Aorta (tissue), 5 donors: ENCODE measurements at regions not wholly inside any gene's neighbourhood (a gene's known extent, or its start where the extent isn't known, plus 50 kb on each side); places are given as distances from the start of the nearest gene placed in this dataset.

Experiments
- ATAC-seq: fragments of 200-7000 bp; cut with Tn5 transposase; one replicate; pipeline ENCODE4 v1.9.1; 2022; ENCODE audit warnings: moderate library complexity; ENCODE audit not compliant: low FRiP score
- DNase-seq, 2 donors: peaks; one replicate each; pipeline ENCODE4 v3.0.0-alpha.2; 2020
- H3K27ac ChIP-seq, 2 donors: one replicate each; pipeline ENCODE4 v1.5.1; 2013; ENCODE audit warnings: low read length in 2 of 2, mild to moderate bottlenecking in 2 of 2, moderate library complexity in 2 of 2, control low read depth in 1 of 2, inconsistent platforms in 1 of 2, low read depth in 1 of 2
- H3K27me3 ChIP-seq, 2 donors: one replicate each; pipeline ENCODE4 v1.6.1; 2013; ENCODE audit warnings: control low read depth in 1 of 2, low read length in 1 of 2, mild to moderate bottlenecking in 1 of 2, moderate library complexity in 1 of 2; ENCODE audit not compliant: insufficient read depth in 2 of 2, control insufficient read depth in 1 of 2
- H3K36me3 ChIP-seq, 2 donors: one replicate each; pipeline ENCODE4 v1.6.1; 2013; ENCODE audit warnings: control low read depth in 1 of 2, low read length in 1 of 2, mild to moderate bottlenecking in 1 of 2; ENCODE audit not compliant: insufficient read depth in 2 of 2, control insufficient read depth in 1 of 2
- H3K4me1 ChIP-seq, 2 donors: one replicate each; pipeline ENCODE4 v1.6.1; 2013; ENCODE audit warnings: low read length in 2 of 2, control low read depth in 1 of 2, mild to moderate bottlenecking in 1 of 2, moderate library complexity in 1 of 2; ENCODE audit not compliant: insufficient read depth in 2 of 2, control insufficient read depth in 1 of 2
- H3K4me3 ChIP-seq, 2 donors: one replicate each; pipeline ENCODE4 v1.5.1; 2013; ENCODE audit warnings: low read length in 2 of 2, control low read depth in 1 of 2, mild to moderate bottlenecking in 1 of 2
- H3K9me3 ChIP-seq: one replicate; pipeline ENCODE4 v1.6.1; 2013; ENCODE audit warnings: mild to moderate bottlenecking, low read length; ENCODE audit not compliant: control insufficient read depth
- WGBS, 2 donors: extraction: QIAGEN DNeasy Blood & Tissue Kit; methylation state at CpG; one replicate each; pipeline ENCODE4 v1.1.7; 2013; 5-methylcytosine and 5-hydroxymethylcytosine counted together
- intact Hi-C, 2 donors: fragments of 100-400 bp; cut with DNase I; formaldehyde crosslinking; loops; one replicate each; pipeline versions ENCODE4 v1.14.2 to v1.15.0; 2022
- donor health status: healthy with polysubstance abuse.
- donor health status: Bipolar disorder and iron deficiency.
- donor health status: DM: no; HTN: no; CAD: no.
- donor health status: DM: no; HTN: no; CAD: no.
- donor health status: DM: yes; HTN: yes; CAD: no.

DNA sequence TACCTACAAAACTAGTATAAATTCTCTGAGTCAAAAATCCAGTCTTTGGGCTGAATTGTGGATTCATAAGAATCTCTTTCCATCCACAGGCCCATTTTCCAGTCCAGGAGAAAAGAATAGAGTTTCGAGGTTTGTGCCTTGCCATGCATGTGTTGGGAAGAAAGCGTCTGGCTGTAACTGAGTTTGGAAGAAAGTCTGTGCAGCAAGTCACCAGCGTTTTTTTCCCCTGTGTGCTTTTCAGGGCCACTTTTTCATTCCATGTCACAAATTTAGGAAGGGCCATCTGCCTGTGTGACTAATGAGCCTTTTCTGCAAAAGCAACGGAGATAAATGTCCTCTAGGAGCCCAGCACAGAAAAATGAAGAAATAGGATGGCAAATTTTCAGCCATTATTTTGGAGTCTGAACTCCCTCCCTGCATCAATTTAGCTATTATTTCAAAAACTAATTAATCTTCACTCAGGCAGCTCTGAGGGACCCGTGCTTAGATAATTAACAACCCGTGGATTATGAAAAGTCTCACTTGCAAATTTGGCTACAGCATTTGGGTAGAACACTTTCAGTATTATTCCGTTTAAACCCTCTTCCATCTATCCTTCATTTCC, 261.5 kb downstream of the SUDS3 start:
- 51 to 65% methylated on average over 7 of the region's 7 CpGs for WGBS, 2 donors
- no peaks in the 10 kb centered on the region for H3K4me1 ChIP-seq
- H3K36me3 ChIP-seq, result no peaks in the 10 kb centered on the region
- intact Hi-C loops, result no loop called here
- H3K27ac ChIP-seq, result no peak overlapping the region
- no peak overlapping the region for H3K4me3 ChIP-seq
- no peak for ATAC-seq
- H3K9me3 ChIP-seq, result no peaks in the 10 kb centered on the region
- no peaks in the 10 kb centered on the region for H3K27me3 ChIP-seq
- no peak for DNase-seq

DNA sequence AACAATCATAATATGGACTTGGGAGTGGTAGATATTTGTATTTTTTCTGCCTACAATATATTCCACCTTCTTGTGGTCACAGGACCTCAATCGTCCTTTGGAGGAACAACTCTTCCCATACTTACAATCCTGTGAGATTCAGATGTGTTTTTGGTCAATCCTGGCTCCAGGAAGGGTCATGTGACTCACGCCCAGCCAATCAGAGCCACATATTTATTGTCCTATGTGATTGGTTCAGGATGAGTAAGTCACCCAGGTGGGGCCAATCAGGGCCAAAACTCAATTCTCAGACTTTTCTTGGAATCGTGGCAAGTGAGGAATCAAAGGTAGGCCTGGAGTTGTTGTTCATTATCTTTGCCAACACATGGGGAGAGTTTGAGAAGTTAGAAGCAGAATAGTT, 264.9 kb downstream of the SUDS3 start:
- Histone ChIP-seq H3K36me3 (no peaks in the 10 kb centered on the region), H3K4me3 (no peak overlapping the region), H3K9me3 (no peaks in the 10 kb centered on the region), H3K27me3 (no peaks in the 10 kb centered on the region), H3K27ac (no peak overlapping the region), H3K4me1 (no peaks in the 10 kb centered on the region)
- ATAC-seq, result no peak
- no peak for DNase-seq
- 57 to 58% methylated on average over 3 of the region's 3 CpGs for WGBS, 2 donors
- intact Hi-C loops, result no loop called here

GRCh38 chr12:118645219-118645618, 268.9 kb downstream of the SUDS3 start:
- Histone ChIP-seq H3K27ac (no peak overlapping the region), H3K4me3 (no peak overlapping the region), H3K36me3 (no peaks in the 10 kb centered on the region), H3K4me1 (no peaks in the 10 kb centered on the region), H3K9me3 (no peaks in the 10 kb centered on the region), H3K27me3 (peaks cover 0 to 2% of the 10 kb centered on the region in 2 donors)
- no peak for DNase-seq
- ATAC-seq, result no peak
- 12 to 22% methylated on average over 3 of the region's 3 CpGs for WGBS, 2 donors
- intact Hi-C loops, result no loop called here

- 82% methylated on average over 19 of the region's 19 CpGs for WGBS, 2 donors
- ATAC-seq, result no peak
- Histone ChIP-seq H3K27ac (no peak overlapping the region), H3K27me3 (peaks cover 0 to 2% of the 10 kb centered on the region in 2 donors), H3K9me3 (peaks cover 2% of the 10 kb centered on the region), H3K36me3 (no peaks in the 10 kb centered on the region), H3K4me3 (no peak overlapping the region), H3K4me1 (no peaks in the 10 kb centered on the region)
- intact Hi-C loops, result no loop called here
- no peak for DNase-seq
Measured at GRCh38 chr12:118649765-118650585, 273.6 kb downstream of the SUDS3 start.

GRCh38 chr12:118650586-118650960, 274.2 kb downstream of the SUDS3 start:
- Histone ChIP-seq H3K27me3 (peaks cover 0 to 2% of the 10 kb centered on the region in 2 donors), H3K9me3 (peaks cover 2% of the 10 kb centered on the region), H3K4me3 (no peak overlapping the region), H3K27ac (no peak overlapping the region), H3K4me1 (no peaks in the 10 kb centered on the region), H3K36me3 (no peaks in the 10 kb centered on the region)
- intact Hi-C loops, result no loop called here
- WGBS, 2 donors, result 91 to 92% methylated on average over 7 of the region's 7 CpGs
- ATAC-seq (no peak), DNase-seq (no peak)

DNA sequence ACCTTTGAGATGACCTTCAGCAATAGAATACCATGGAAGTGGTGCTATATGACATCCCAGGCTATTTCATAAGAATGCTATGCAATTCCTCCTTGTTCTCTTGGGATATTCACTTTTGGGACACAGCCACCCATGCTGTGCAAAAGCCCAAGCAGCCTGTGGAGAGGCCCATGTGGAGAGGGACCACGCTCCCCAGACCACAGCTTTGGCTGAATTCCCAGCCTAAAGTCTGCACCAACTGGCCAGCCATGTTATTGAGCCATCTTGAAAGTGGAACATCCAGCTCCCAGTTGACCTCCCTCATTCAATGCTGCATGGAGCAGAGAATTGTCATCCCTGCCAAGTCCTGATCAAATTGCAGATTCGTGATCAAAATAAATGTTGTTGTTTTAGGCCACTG, 275.1 kb downstream of the SUDS3 start:
- DNase-seq (no peak), ATAC-seq (no peak)
- peaks cover 2% of the 10 kb centered on the region for H3K9me3 ChIP-seq
- no peaks in the 10 kb centered on the region for H3K36me3 ChIP-seq
- no peak overlapping the region for H3K4me3 ChIP-seq
- no peaks in the 10 kb centered on the region for H3K4me1 ChIP-seq
- H3K27ac ChIP-seq, result no peak overlapping the region
- intact Hi-C loops, result no loop called here
- peaks cover 0 to 2% of the 10 kb centered on the region in 2 donors for H3K27me3 ChIP-seq
- WGBS, 2 donors, result 41 to 52% methylated on average over 2 of the region's 2 CpGs

DNA sequence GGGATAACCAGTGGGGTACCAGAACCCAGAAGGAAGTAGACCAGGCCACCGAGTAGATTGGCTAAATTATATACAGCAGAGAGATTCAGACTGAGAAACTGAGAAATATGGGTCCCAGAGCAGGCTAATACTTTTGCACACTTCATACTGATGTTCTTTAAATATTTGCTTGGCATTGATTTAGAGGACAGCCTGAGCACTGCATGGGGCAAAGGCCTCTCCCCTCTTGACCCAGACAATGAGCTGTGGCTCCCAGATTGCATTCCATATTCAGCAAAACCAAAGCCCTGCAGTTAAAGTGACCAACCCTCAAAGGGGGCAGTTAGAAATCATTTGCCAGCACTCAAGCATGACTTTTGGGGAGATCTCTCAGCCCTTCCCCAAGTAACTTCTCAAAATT, 279.2 kb downstream of the SUDS3 start:
- no peak overlapping the region for H3K4me3 ChIP-seq
- no peaks in the 10 kb centered on the region for H3K36me3 ChIP-seq
- DNase-seq (no peak), ATAC-seq (no peak)
- no peak overlapping the region for H3K27ac ChIP-seq
- WGBS, 2 donors, result 29 to 31% methylated on average over 1 of the region's 1 CpG
- intact Hi-C loops, result no loop called here
- no peaks in the 10 kb centered on the region for H3K27me3 ChIP-seq
- no peaks in the 10 kb centered on the region for H3K4me1 ChIP-seq
- H3K9me3 ChIP-seq, result peaks cover 2% of the 10 kb centered on the region

DNA sequence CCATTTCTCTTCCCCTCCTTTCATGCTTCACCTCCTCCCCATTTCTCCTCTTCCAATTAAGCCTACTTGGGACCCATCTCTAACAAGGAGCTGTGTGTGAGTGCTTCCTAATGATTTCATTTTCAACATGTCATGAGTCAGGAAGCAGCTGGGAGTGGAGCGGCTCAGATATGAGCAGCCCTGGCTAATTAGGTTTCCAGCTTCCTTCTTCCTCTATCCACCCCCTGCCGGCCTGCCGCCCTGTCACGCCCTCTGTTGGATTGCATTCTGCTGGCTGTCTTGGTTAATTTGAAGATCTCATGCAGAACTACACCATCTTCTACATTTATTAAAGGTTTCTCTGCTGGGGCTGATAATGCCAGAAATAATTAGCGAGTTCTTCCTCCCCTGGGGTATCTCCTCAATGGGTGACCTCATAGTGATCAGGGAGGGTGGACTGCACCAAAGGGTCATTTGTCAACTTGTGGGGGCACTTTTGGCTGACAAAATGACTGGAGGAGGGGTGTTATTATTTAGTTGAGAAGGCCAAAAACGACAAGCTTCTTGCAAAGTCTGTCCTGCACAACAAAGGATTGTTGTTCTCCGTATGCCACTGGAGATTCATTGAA, 300.9 kb upstream of the SRRM4 start:
- no peak overlapping the region for H3K27ac ChIP-seq
- H3K9me3 ChIP-seq, result peaks cover 4% of the 10 kb centered on the region
- intact Hi-C loops, result no loop called here
- H3K4me3 ChIP-seq, result no peak overlapping the region
- peaks cover 0 to 1% of the 10 kb centered on the region in 2 donors for H3K27me3 ChIP-seq
- no peak for ATAC-seq
- no peaks in the 10 kb centered on the region for H3K36me3 ChIP-seq
- DNase-seq, result no peak
- no peaks in the 10 kb centered on the region for H3K4me1 ChIP-seq
- whole genome bisulfite sequencing, 2 donors, result 25 to 42% methylated on average over 7 of the region's 7 CpGs

DNA sequence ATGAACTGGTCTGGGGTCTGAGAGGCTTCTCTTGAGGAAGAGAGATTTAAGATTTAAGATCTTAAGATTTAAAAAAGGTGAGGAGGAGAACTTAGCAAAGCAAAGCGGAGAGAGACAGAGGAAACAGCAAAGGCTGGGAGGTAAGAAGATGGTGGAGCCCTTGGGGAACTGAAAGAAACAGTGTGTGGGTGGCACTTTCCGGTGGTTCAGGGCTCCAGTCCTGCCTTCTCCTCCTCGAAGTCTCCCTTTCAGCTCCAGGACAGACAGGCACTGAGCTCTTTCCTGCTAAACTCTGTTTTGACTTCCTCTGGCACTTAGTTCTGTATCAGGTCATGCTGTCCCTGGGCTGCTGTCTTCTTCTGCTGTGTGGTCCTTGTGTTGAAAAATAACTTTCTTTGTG, 298.7 kb upstream of the SRRM4 start:
- Histone ChIP-seq H3K4me3 (no peak overlapping the region), H3K9me3 (peaks cover 4% of the 10 kb centered on the region), H3K27me3 (peaks cover 0 to 1% of the 10 kb centered on the region in 2 donors), H3K27ac (no peak overlapping the region), H3K36me3 (no peaks in the 10 kb centered on the region), H3K4me1 (no peaks in the 10 kb centered on the region)
- DNase-seq (no peak), ATAC-seq (no peak)
- 47 to 58% methylated on average over 3 of the region's 3 CpGs for WGBS, 2 donors
- intact Hi-C loops, result no loop called here
